Smooth muscle cell of the brain vasculature (primary cell): ENCODE measurements at regions not wholly inside any gene's neighbourhood (a gene's known extent, or its start where the extent isn't known, plus 50 kb on each side); places are given as distances from the start of the nearest gene placed in this dataset.

Source experiments
- DNase-seq: peaks from one replicate; pipeline ENCODE4 v3.0.0-alpha.2; 2012; ENCODE audit warnings: low read depth, low spot score

DNA sequence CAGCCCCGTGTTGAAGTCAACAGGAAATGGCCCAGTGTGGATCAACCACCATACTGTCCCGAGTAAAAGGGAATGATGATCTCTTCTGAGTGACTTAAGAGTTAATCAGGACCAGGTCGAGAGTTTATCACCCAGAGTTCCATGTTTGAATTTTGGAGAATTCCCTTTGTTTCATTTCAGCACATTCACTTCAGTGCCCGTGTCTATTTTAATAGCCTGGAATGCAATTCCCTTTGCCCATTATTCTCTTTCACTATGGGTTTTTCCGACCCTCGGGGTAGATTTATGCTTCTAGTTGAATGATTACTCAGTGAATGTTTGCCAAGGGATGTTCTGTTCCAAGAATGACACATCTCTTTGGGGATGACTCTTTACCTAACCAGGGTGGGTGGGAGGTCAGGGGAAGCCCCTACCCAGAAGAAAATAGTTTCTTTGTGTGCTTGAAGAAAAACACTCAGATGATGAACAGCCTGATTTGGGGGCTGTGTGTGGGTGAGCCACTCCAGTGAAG, 594.9 kb downstream of the INHBA start:
- DNase-seq = no peak

- no peak for DNase-seq
These were observed 595.5 kb downstream of the INHBA start for GRCh38 chr7:41107330-41107937.

GRCh38 chr7:41104631-41105030, 598.3 kb downstream of the INHBA start:
- no peak for DNase-seq

DNA sequence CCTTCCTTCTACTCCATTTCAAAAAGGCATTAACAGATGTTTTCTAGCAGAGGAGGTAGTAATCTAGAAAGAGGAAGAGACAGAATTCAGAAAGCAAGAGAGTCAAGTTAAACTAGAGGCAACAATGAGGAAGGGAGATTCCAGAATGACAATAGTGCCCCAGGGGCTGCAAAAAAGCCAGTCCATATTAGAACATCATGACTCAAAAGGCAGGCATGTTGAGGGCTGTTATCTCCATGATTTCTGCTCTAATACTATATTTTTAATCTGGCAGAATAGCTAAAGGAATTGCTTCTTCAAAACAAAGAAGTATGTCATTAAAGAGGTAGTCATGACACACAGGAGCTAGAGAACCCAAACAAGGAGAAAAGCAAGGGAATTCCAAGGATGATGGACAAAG, 599.6 kb downstream of the INHBA start:
- no peak for DNase-seq

DNA sequence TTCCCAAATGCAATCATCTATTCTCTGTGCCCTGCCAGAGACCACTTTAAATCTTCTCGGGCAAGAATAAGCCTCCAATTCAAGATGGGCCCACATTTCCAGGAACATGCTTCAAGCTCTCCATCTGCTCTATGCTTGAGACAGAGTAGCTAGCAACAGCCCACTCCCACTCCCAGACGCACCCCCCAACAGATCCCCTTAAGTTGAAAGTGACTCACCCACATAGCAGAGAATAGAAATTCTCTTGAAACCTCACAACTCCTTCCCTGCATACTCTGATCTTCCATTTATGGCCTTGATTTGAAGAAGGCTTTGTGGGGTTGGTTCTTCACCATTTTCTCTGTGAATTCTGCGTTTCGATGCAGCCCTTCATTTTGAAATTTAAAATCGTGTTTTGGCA, 604.0 kb downstream of the INHBA start:
- no peak for DNase-seq

- no peak for DNase-seq
These were observed 604.5 kb downstream of the INHBA start for GRCh38 chr7:41098402-41098801.

DNA sequence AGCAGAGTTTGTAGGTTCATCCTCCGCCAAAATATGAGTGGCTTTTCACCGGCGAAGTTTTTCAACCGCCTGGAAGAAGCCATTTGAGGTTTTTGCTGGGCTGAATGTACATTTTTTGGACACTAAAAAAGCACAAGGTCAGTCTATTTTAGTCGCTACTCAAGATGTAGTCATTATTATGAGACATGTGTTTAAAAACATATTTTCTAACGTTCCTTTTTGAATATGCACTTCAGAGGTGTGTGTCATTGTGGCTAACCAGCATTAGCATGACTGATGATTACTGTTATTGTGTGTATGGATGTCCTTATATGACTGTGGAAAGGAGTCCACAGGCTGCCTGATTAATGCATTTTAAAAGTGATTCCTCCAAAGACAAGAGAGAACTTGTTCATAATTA, 605.4 kb downstream of the INHBA start:
- no peak for DNase-seq

GRCh38 chr7:41096917-41097316, 606.0 kb downstream of the INHBA start:
- DNase-seq = no peak

DNA sequence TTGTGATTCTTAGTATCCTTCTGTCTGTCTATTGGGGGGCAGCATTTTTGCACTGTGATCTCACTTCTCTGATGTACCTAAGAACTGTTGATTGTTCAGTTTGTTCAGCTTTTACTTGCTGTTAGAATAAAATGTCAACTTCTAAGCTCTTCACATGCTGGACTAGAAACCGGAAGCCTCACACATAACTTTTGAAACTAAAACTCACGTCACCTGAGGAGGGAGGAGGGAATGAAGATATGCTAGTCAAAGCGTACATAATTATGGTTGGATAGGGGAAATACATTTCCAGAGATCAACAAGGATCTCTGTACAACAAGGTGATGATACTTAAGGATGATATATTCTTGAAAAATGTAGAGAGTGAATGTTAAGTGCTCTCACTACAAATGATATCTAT, 609.7 kb downstream of the INHBA start:
- no peak for DNase-seq

- DNase-seq = no peak
These were observed 617.6 kb downstream of the INHBA start for GRCh38 chr7:41085244-41085643.

- no peak for DNase-seq
These were observed 618.5 kb downstream of the INHBA start for GRCh38 chr7:41084381-41084780.

- no peak for DNase-seq
These were observed 633.3 kb downstream of the INHBA start for GRCh38 chr7:41069635-41070034.

- DNase-seq = no peak
These were observed 635.3 kb downstream of the INHBA start for GRCh38 chr7:41067576-41067975.

DNA sequence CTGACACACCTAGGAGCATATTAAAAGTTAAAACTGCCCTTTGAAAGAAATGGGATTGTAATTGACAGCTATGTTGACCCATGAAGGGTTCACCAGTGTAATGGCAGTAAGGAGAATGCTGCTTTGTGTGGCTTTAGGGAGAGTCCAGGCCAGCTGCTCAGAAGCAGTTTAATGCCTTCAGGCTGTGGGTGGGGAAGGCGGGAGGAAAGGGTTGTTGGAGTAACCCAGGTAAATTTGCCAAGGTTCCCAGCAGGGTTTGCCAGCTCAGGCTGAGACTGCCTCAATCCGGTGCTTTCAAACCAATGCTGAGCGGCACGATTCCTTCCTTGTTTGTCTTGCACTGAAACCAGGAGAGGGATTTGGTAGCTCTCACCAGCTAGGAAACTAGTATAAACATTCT, 637.2 kb downstream of the INHBA start:
- no peak for DNase-seq

GRCh38 chr7:41063116-41063515, 639.8 kb downstream of the INHBA start:
- DNase-seq = no peak

DNA sequence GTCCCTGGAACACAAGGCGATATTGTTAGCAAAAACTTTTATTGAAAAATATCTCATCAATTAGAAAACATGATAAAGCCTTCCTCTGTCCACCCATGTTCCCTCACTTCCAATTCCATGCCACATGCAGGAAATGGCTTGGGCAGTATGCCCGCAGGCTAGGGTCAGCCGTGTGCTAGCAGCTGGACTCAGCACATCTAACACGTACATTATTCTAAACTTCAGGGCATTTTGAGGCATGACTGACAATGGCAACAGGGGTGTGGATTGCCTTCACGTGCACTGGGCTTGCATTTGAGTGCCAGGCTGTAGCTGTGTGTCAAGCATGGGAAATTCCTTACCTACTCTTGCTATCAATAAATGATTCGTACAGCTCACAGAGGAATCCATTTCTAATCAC, 642.1 kb downstream of the INHBA start:
- no peak for DNase-seq

- DNase-seq = no peak
These were observed 643.1 kb downstream of the INHBA start for GRCh38 chr7:41059796-41060195.

DNA sequence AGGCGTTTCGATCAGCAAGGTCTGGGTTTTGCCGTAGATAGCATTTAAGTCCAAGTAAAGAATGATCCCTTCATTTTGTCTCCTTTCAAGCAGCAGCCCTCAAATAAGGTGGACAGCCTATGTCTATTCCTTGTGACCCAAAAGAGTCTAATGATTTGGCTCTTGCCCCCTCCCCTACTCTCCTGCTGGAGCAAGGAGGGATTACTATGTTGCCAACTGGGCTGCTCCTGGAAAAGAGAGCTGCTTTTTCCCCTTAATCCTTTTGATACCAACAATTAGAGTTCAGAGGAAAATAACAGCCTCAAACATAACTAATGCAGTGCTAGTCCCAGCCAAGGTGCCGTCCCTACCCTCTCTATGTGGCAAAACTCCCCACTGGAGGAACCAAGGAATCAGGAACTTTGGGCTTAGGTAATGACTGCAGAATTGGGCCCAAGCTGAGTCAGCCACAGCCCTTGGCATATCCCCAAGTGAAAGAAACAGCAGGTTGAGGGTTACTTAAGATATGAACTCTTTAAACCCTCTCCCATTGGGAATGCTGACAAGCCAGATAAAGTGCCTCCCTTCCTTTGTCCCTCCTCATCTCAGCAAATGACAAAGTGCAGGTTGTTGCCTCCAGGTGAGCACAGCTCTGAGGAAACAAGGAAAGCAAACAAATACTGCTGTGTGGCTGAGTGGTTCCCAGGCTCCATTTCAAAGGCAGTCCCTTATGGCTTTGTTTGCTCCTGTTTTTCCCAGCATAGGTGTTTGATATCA, 643.7 kb downstream of the INHBA start:
- DNase-seq = no peak

GRCh38 chr7:41054960-41055661, 647.8 kb downstream of the INHBA start:
- DNase-seq = no peak

GRCh38 chr7:41053820-41054219, 649.1 kb downstream of the INHBA start:
- no peak for DNase-seq

- DNase-seq = no peak
These were observed 650.2 kb downstream of the INHBA start for GRCh38 chr7:41052736-41053135.

DNA sequence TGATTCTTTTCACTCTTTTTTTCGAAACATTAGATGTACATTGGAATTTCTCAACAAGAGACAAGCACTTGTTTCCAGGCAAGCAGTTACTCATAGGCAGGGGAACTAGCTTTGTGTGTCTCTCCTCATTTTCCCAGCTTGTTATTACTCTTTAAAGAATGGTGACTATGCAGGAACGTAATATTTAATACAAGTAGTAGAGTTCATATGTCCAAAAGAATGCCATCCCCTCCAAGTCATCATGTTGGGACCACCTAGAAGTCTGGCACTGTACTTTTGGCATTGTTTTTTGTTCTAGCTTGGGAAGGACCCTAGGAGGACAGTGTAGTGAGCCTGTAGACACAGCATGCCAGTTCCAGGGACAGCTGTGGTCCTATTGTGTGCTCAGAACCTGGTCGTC, 650.7 kb downstream of the INHBA start:
- DNase-seq = no peak

GRCh38 chr7:41051535-41051934, 651.4 kb downstream of the INHBA start:
- DNase-seq = no peak
